IgD-negative memory B cell (primary cell): ENCODE measurements at regions not wholly inside any gene's neighbourhood (a gene's known extent, or its start where the extent isn't known, plus 50 kb on each side); places are given as distances from the start of the nearest gene placed in this dataset.

Experiments
- H3K27ac Mint-ChIP-seq, 3 donors: one replicate each; pipeline ENCODE4 v1.8.0; 2020 to 2022; ENCODE audit warnings: mild to moderate bottlenecking in 3 of 3, mixed read lengths in 3 of 3, moderate library complexity in 1 of 3
- H3K27me3 Mint-ChIP-seq: one replicate; pipeline ENCODE4 v1.8.0; 2021; ENCODE audit warnings: mixed read lengths
- H3K36me3 Mint-ChIP-seq: one replicate; pipeline ENCODE4 v1.8.0; 2020; ENCODE audit warnings: mild to moderate bottlenecking, mixed read lengths
- H3K4me1 Mint-ChIP-seq, 3 donors: one replicate each; pipeline ENCODE4 v1.8.0; 2020 to 2022; ENCODE audit warnings: mixed read lengths in 3 of 3, mild to moderate bottlenecking in 1 of 3
- H3K4me3 Mint-ChIP-seq, 4 donors: one replicate each; pipeline ENCODE4 v1.8.0; 2020 to 2022; ENCODE audit warnings: mild to moderate bottlenecking in 4 of 4, mixed read lengths in 4 of 4, moderate library complexity in 3 of 4
- H3K9me3 Mint-ChIP-seq, 3 donors: one replicate each; pipeline ENCODE4 v1.8.0; 2020 to 2021; ENCODE audit warnings: mixed read lengths in 3 of 3, mild to moderate bottlenecking in 1 of 3

- no peaks in the 10 kb centered on the region for H3K27me3 Mint-ChIP-seq
- no peak overlapping the region for H3K4me3 Mint-ChIP-seq
- H3K27ac Mint-ChIP-seq = no peak overlapping the region
- no peaks in the 10 kb centered on the region for H3K36me3 Mint-ChIP-seq
- H3K9me3 Mint-ChIP-seq = peaks cover 2 to 3% (median 2%) of the 10 kb centered on the region in 3 donors
- H3K4me1 Mint-ChIP-seq = no peaks in the 10 kb centered on the region
Observed at GRCh38 chr20:11232896-11233295, 559.1 kb upstream of the JAG1 start.

- no peak overlapping the region for H3K27ac Mint-ChIP-seq
- H3K36me3 Mint-ChIP-seq = no peaks in the 10 kb centered on the region
- H3K9me3 Mint-ChIP-seq = peaks cover 0 to 5% (median 4%) of the 10 kb centered on the region in 3 donors
- H3K4me3 Mint-ChIP-seq = no peak overlapping the region
- H3K4me1 Mint-ChIP-seq = peaks cover 0 to under 1% (median 0%) of the 10 kb centered on the region in 3 donors
- H3K27me3 Mint-ChIP-seq = no peaks in the 10 kb centered on the region
Observed at GRCh38 chr20:11234181-11234580, 560.4 kb upstream of the JAG1 start.

GRCh38 chr20:11234608-11235007, 560.8 kb upstream of the JAG1 start:
- Mint-ChIP-seq H3K9me3 (peaks cover 0 to 7% (median 7%) of the 10 kb centered on the region in 3 donors), H3K27me3 (no peaks in the 10 kb centered on the region), H3K27ac (no peak overlapping the region), H3K4me1 (peaks cover 0 to 2% (median 0%) of the 10 kb centered on the region in 3 donors), H3K36me3 (no peaks in the 10 kb centered on the region), H3K4me3 (no peak overlapping the region)

- H3K27ac Mint-ChIP-seq = no peak overlapping the region
- peaks cover 0 to 2% (median 0%) of the 10 kb centered on the region in 3 donors for H3K4me1 Mint-ChIP-seq
- H3K27me3 Mint-ChIP-seq = no peaks in the 10 kb centered on the region
- H3K4me3 Mint-ChIP-seq = no peak overlapping the region
- H3K9me3 Mint-ChIP-seq = peaks cover 0 to 7% (median 7%) of the 10 kb centered on the region in 3 donors
- no peaks in the 10 kb centered on the region for H3K36me3 Mint-ChIP-seq
Observed at GRCh38 chr20:11235058-11235457, 561.3 kb upstream of the JAG1 start.

GRCh38 chr20:11242320-11242719, 568.5 kb upstream of the JAG1 start:
- Mint-ChIP-seq H3K36me3 (peaks cover 2% of the 10 kb centered on the region), H3K27ac (no peak overlapping the region), H3K4me1 (peaks cover 0 to 2% (median 0%) of the 10 kb centered on the region in 3 donors), H3K27me3 (no peaks in the 10 kb centered on the region), H3K4me3 (no peak overlapping the region), H3K9me3 (peaks cover 10 to 16% (median 13%) of the 10 kb centered on the region in 3 donors)

GRCh38 chr20:11245431-11245830, 571.6 kb upstream of the JAG1 start:
- H3K9me3 Mint-ChIP-seq = peaks cover 4 to 17% (median 13%) of the 10 kb centered on the region in 3 donors
- no peaks in the 10 kb centered on the region for H3K27me3 Mint-ChIP-seq
- no peak overlapping the region for H3K4me3 Mint-ChIP-seq
- H3K4me1 Mint-ChIP-seq = no peaks in the 10 kb centered on the region
- peaks cover 2% of the 10 kb centered on the region for H3K36me3 Mint-ChIP-seq
- H3K27ac Mint-ChIP-seq = no peak overlapping the region

GRCh38 chr20:11246251-11246775, 572.5 kb upstream of the JAG1 start:
- Mint-ChIP-seq H3K27me3 (no peaks in the 10 kb centered on the region), H3K4me1 (no peaks in the 10 kb centered on the region), H3K4me3 (no peak overlapping the region), H3K27ac (no peak overlapping the region), H3K36me3 (peaks cover 2% of the 10 kb centered on the region), H3K9me3 (peaks cover 4 to 20% (median 10%) of the 10 kb centered on the region in 3 donors)

- H3K27ac Mint-ChIP-seq = no peak overlapping the region
- no peaks in the 10 kb centered on the region for H3K27me3 Mint-ChIP-seq
- no peaks in the 10 kb centered on the region for H3K4me1 Mint-ChIP-seq
- peaks cover 2% of the 10 kb centered on the region for H3K36me3 Mint-ChIP-seq
- no peak overlapping the region for H3K4me3 Mint-ChIP-seq
- peaks cover 4 to 20% (median 9%) of the 10 kb centered on the region in 3 donors for H3K9me3 Mint-ChIP-seq
Observed at GRCh38 chr20:11247046-11248010, 573.5 kb upstream of the JAG1 start.

GRCh38 chr20:11248011-11248409, 574.2 kb upstream of the JAG1 start:
- H3K36me3 Mint-ChIP-seq = peaks cover under 1% of the 10 kb centered on the region

GRCh38 chr20:11248687-11249638, 575.2 kb upstream of the JAG1 start:
- Mint-ChIP-seq H3K27ac (no peak overlapping the region), H3K4me3 (no peak overlapping the region), H3K9me3 (peaks cover 6 to 20% (median 7%) of the 10 kb centered on the region in 3 donors), H3K27me3 (no peaks in the 10 kb centered on the region), H3K4me1 (no peaks in the 10 kb centered on the region), H3K36me3 (no peaks in the 10 kb centered on the region)

More at GRCh38 chr20:11248011-11248409, 574.2 kb upstream of the JAG1 start:
- H3K27me3 Mint-ChIP-seq = no peaks in the 10 kb centered on the region
- H3K9me3 Mint-ChIP-seq = peaks cover 4 to 20% (median 5%) of the 10 kb centered on the region in 3 donors
- no peak overlapping the region for H3K27ac Mint-ChIP-seq
- H3K4me1 Mint-ChIP-seq = no peaks in the 10 kb centered on the region
- no peak overlapping the region for H3K4me3 Mint-ChIP-seq

GRCh38 chr20:11249683-11250082, 575.9 kb upstream of the JAG1 start:
- H3K27me3 Mint-ChIP-seq = no peaks in the 10 kb centered on the region
- no peak overlapping the region for H3K4me3 Mint-ChIP-seq
- no peaks in the 10 kb centered on the region for H3K36me3 Mint-ChIP-seq
- H3K9me3 Mint-ChIP-seq = peaks cover 3 to 22% (median 7%) of the 10 kb centered on the region in 3 donors
- H3K4me1 Mint-ChIP-seq = no peaks in the 10 kb centered on the region
- no peak overlapping the region for H3K27ac Mint-ChIP-seq

- no peak overlapping the region for H3K4me3 Mint-ChIP-seq
- H3K27me3 Mint-ChIP-seq = no peaks in the 10 kb centered on the region
- no peak overlapping the region for H3K27ac Mint-ChIP-seq
- no peaks in the 10 kb centered on the region for H3K36me3 Mint-ChIP-seq
- peaks cover 3 to 18% (median 5%) of the 10 kb centered on the region in 3 donors for H3K9me3 Mint-ChIP-seq
- H3K4me1 Mint-ChIP-seq = no peaks in the 10 kb centered on the region
Observed at GRCh38 chr20:11252447-11252846, 578.6 kb upstream of the JAG1 start.

- Mint-ChIP-seq H3K27ac (no peak overlapping the region), H3K4me3 (no peak overlapping the region), H3K4me1 (no peaks in the 10 kb centered on the region), H3K27me3 (no peaks in the 10 kb centered on the region), H3K9me3 (peaks cover 3 to 22% (median 7%) of the 10 kb centered on the region in 3 donors), H3K36me3 (no peaks in the 10 kb centered on the region)
Observed at GRCh38 chr20:11255455-11255854, 581.7 kb upstream of the JAG1 start.

- no peaks in the 10 kb centered on the region for H3K4me1 Mint-ChIP-seq
- H3K9me3 Mint-ChIP-seq = peaks cover 3 to 20% (median 7%) of the 10 kb centered on the region in 3 donors
- H3K27me3 Mint-ChIP-seq = no peaks in the 10 kb centered on the region
- H3K36me3 Mint-ChIP-seq = no peaks in the 10 kb centered on the region
- no peak overlapping the region for H3K4me3 Mint-ChIP-seq
- no peak overlapping the region for H3K27ac Mint-ChIP-seq
Observed at GRCh38 chr20:11255860-11256259, 582.1 kb upstream of the JAG1 start.
